ENCODE measurements at regions not wholly inside any gene's neighbourhood (a gene's known extent, or its start where the extent isn't known, plus 50 kb on each side); places are given as distances from the start of the nearest gene placed in this dataset.

GRCh38 chr4:3672465-3672831 lies 93.7 kb upstream of the ADRA2C start:
- 90 to 92% methylated on average over 3 of the region's 3 CpGs for WGBS, 2 donors
- intact Hi-C loops (cut with DNase I; ENCODE audit: low total_unique reads) = no loop called here
- no peak overlapping the region for H3K4me3 ChIP-seq (ENCODE audit: low read depth, poor library complexity, severe bottlenecking)
- TF ChIP-seq POLR2A (IDR thresholded peaks at IDR 0.05) = no peak
- TF ChIP-seq CTCF (IDR thresholded peaks at IDR 0.05) = no peak
- DNase-seq (ENCODE audit: low spot score in 2 of 2) = no peak

GRCh38 chr4:3671571-3672464 lies 94.4 kb upstream of the ADRA2C start:
- WGBS, 2 donors = 77 to 85% methylated on average over 12 of the region's 12 CpGs
- no peak for TF ChIP-seq POLR2A (IDR thresholded peaks at IDR 0.05)
- TF ChIP-seq CTCF (IDR thresholded peaks at IDR 0.05) = no peak
- intact Hi-C loops (cut with DNase I; ENCODE audit: low total_unique reads) = no loop called here
- no peak for DNase-seq (ENCODE audit: low spot score in 2 of 2)
- no peak overlapping the region for H3K4me3 ChIP-seq (ENCODE audit: low read depth, poor library complexity, severe bottlenecking)

GRCh38 chr4:3670521-3671519 lies 95.4 kb upstream of the ADRA2C start:
- no peak for DNase-seq (ENCODE audit: low spot score in 2 of 2)
- intact Hi-C loops (cut with DNase I; ENCODE audit: low total_unique reads) = no loop called here
- WGBS, 2 donors = 86 to 90% methylated on average over 36 to 37 of the region's 37 CpGs

GRCh38 chr4:3669553-3669949 lies 96.6 kb upstream of the ADRA2C start:
- no peak for DNase-seq (ENCODE audit: low spot score in 2 of 2)
- TF ChIP-seq POLR2A (IDR thresholded peaks at IDR 0.05) = no peak
- no peak for TF ChIP-seq CTCF (IDR thresholded peaks at IDR 0.05)
- whole genome bisulfite sequencing, 2 donors = 87 to 91% methylated on average over 20 to 21 of the region's 21 CpGs
- H3K4me3 ChIP-seq (ENCODE audit: low read depth, poor library complexity, severe bottlenecking) = no peak overlapping the region
- intact Hi-C loops (cut with DNase I; ENCODE audit: low total_unique reads) = no loop called here

More at GRCh38 chr4:3670521-3671519, 95.4 kb upstream of the ADRA2C start:
- no peak overlapping the region for H3K4me3 ChIP-seq (ENCODE audit: low read depth, poor library complexity, severe bottlenecking)
- no peak for TF ChIP-seq POLR2A (IDR thresholded peaks at IDR 0.05)
- TF ChIP-seq CTCF (IDR thresholded peaks at IDR 0.05) = no peak

GRCh38 chr4:3668825-3669552 lies 97.2 kb upstream of the ADRA2C start:
- no peak for DNase-seq (ENCODE audit: low spot score in 2 of 2)
- intact Hi-C loops (cut with DNase I; ENCODE audit: low total_unique reads) = no loop called here
- no peak for TF ChIP-seq CTCF (IDR thresholded peaks at IDR 0.05)
- no peak for TF ChIP-seq POLR2A (IDR thresholded peaks at IDR 0.05)
- 84 to 86% methylated on average over 24 to 27 of the region's 27 CpGs for WGBS, 2 donors
- H3K4me3 ChIP-seq (ENCODE audit: low read depth, poor library complexity, severe bottlenecking) = no peak overlapping the region

All from lower leg skin (tissue), 4 donors.